Hepatocyte (in vitro differentiated cells): ENCODE measurements at regions not wholly inside any gene's neighbourhood (a gene's known extent, or its start where the extent isn't known, plus 50 kb on each side); places are given as distances from the start of the nearest gene placed in this dataset.

Experiments used
- DNase-seq: peaks from one replicate; pipeline ENCODE4 v3.0.0-alpha.2; 2016; ENCODE audit warnings: low spot score
- H2AFZ ChIP-seq: fragments of 200-600 bp; sonication (generic); 2 replicates; pipeline ENCODE4 v1.6.0; 2016; ENCODE audit warnings: antibody characterized with exemption, mild to moderate bottlenecking
- H3K27ac ChIP-seq: fragments of 200-600 bp; sonication (generic); 2 replicates; pipeline ENCODE4 v1.5.1; 2016; ENCODE audit warnings: mild to moderate bottlenecking
- H3K27me3 ChIP-seq: fragments of 200-600 bp; sonication (generic); 2 replicates; pipeline ENCODE4 v1.6.1; 2016
- H3K36me3 ChIP-seq: fragments of 200-600 bp; sonication (generic); replicated peaks from 2 replicates; pipeline ENCODE4 v1.5.1; 2016; ENCODE audit warnings: low read depth; ENCODE audit not compliant: insufficient read depth
- H3K4me1 ChIP-seq: fragments of 200-600 bp; sonication (generic); 2 replicates; pipeline ENCODE4 v1.5.1; 2016; ENCODE audit warnings: mild to moderate bottlenecking, moderate library complexity; ENCODE audit not compliant: insufficient read depth
- H3K4me2 ChIP-seq: fragments of 200-600 bp; sonication (generic); 2 replicates; pipeline ENCODE4 v1.6.0; 2016
- H3K4me3 ChIP-seq: fragments of 200-600 bp; sonication (generic); 2 replicates; pipeline ENCODE4 v1.5.1; 2016; ENCODE audit warnings: mild to moderate bottlenecking
- H3K79me2 ChIP-seq: fragments of 200-600 bp; sonication (generic); 2 replicates; pipeline ENCODE4 v1.6.0; 2017; ENCODE audit warnings: mild to moderate bottlenecking
- H3K9me2 ChIP-seq: fragments of 200-600 bp; sonication (generic); replicated peaks from 2 replicates; pipeline ENCODE4 v1.6.0; 2017; ENCODE audit warnings: mild to moderate bottlenecking; ENCODE audit not compliant: insufficient read depth
- H3K9me3 ChIP-seq: fragments of 200-600 bp; sonication (generic); 2 replicates; pipeline ENCODE4 v1.5.1; 2016; ENCODE audit warnings: low read depth, mild to moderate bottlenecking
- H4K20me1 ChIP-seq: fragments of 200-600 bp; sonication (generic); 2 replicates; pipeline ENCODE4 v1.6.0; 2016; ENCODE audit warnings: mild to moderate bottlenecking; ENCODE audit not compliant: insufficient read depth, poor library complexity, severe bottlenecking
- EZH2 ChIP-seq: fragments of 200-600 bp; sonication (generic); IDR thresholded peaks from 2 replicates; pipeline ENCODE4 v1.6.1; 2016; ENCODE audit warnings: antibody characterized with exemption, mild to moderate bottlenecking, borderline replicate concordance
- EZH2phosphoT487 ChIP-seq: fragments of 200-600 bp; sonication (generic); IDR thresholded peaks from one replicate; pipeline ENCODE4 v1.6.1; 2018; ENCODE audit warnings: antibody characterized with exemption, mild to moderate bottlenecking, low read depth, moderate library complexity; ENCODE audit not compliant: unreplicated experiment, severe bottlenecking
- WGBS: methylation state at CpG from one replicate; pipeline ENCODE4 v1.1.6; 2016; ENCODE audit warnings: low lambda C conversion rate; ENCODE audit errors: missing lambda C conversion rate; 5-methylcytosine and 5-hydroxymethylcytosine counted together
- TF ChIP-seq, protein P1 (sequence below): fragments of 200-600 bp; sonication (generic); IDR thresholded peaks from 2 replicates; pipeline ENCODE4 v1.5.1; 2016; ENCODE audit warnings: antibody characterized with exemption, mild to moderate bottlenecking; ENCODE audit not compliant: poor library complexity

DNA sequence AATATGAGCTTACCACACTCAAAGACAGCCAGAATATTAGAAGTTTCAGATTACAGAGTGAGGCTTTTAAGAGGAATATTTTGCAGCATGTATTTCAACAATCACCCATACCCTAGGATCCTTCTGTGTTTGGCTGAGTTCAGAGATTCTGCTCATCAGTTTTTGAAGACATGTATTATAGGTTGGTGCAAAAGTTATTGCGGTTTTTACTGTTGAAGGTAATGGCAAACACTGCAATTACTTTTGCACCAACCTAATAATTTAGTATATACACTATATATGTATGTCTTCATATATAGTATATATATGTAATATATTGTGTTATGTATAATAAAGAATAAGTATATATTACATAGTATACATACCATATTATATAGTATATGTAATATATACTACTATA lies 435.1 kb downstream of the IRS2 start:
- Histone ChIP-seq H3K79me2 (no peaks in the 10 kb centered on the region), H4K20me1 (no peaks in the 10 kb centered on the region), H2AFZ (no peak overlapping the region), H3K27ac (no peak overlapping the region), H3K4me2 (no peak overlapping the region), H3K4me3 (no peak overlapping the region), H3K4me1 (no peaks in the 10 kb centered on the region), H3K9me2 (no peaks in the 10 kb centered on the region), H3K27me3 (no peaks in the 10 kb centered on the region), H3K36me3 (no peaks in the 10 kb centered on the region), H3K9me3 (no peaks in the 10 kb centered on the region)
- no peak for DNase-seq
- TF ChIP-seq, protein P1, sequence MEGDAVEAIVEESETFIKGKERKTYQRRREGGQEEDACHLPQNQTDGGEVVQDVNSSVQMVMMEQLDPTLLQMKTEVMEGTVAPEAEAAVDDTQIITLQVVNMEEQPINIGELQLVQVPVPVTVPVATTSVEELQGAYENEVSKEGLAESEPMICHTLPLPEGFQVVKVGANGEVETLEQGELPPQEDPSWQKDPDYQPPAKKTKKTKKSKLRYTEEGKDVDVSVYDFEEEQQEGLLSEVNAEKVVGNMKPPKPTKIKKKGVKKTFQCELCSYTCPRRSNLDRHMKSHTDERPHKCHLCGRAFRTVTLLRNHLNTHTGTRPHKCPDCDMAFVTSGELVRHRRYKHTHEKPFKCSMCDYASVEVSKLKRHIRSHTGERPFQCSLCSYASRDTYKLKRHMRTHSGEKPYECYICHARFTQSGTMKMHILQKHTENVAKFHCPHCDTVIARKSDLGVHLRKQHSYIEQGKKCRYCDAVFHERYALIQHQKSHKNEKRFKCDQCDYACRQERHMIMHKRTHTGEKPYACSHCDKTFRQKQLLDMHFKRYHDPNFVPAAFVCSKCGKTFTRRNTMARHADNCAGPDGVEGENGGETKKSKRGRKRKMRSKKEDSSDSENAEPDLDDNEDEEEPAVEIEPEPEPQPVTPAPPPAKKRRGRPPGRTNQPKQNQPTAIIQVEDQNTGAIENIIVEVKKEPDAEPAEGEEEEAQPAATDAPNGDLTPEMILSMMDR = no peak
- TF ChIP-seq EZH2phosphoT487 (no peak), EZH2 (no peak)
- 97% methylated on average over 1 of the region's 1 CpG for WGBS

DNA sequence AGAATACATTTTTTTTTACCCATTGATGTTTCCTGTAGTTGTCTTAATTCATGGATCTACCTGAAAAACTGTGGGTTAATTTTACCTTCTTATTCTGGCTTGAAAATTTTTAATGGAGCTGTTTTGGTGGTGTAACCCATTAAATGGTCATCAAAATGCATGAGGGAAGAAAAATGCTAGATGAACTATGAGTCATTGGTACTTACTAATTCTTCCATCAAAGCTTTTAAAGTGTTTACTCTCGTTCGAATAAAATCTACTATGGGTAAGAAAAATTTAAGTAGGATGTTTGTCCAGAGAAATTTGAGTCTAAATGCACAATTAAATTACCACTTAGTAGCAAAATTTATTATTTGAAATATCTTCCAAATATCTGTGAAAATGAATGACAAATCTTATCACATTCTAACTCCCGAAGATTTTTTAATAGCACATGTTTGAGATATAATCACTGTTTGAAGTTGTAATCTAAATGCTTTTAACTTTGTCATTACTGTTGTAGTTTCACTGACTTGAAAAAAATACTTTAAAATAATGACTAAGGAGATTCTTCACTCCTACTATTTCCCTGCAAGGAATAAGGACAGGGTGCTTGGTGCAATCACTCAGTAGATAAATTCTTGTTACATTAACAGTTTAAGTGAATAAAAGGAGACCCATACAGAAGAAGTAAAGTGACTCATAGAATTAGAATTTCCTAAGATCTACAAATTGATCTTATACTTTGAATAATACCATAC lies 437.7 kb downstream of the IRS2 start:
- H3K4me3 ChIP-seq = no peak overlapping the region
- no peaks in the 10 kb centered on the region for H3K27me3 ChIP-seq
- H4K20me1 ChIP-seq = no peaks in the 10 kb centered on the region
- H3K79me2 ChIP-seq = no peaks in the 10 kb centered on the region
- H3K4me2 ChIP-seq = no peak overlapping the region
- no peaks in the 10 kb centered on the region for H3K36me3 ChIP-seq
- DNase-seq = no peak
- H3K9me2 ChIP-seq = no peaks in the 10 kb centered on the region
- no peak overlapping the region for H2AFZ ChIP-seq
- H3K4me1 ChIP-seq = no peaks in the 10 kb centered on the region
- H3K9me3 ChIP-seq = no peaks in the 10 kb centered on the region
- TF ChIP-seq, protein P1 = no peak
- TF ChIP-seq EZH2phosphoT487 (no peak), EZH2 (no peak)
- WGBS = 82% methylated on average over 3 of the region's 3 CpGs
- no peak overlapping the region for H3K27ac ChIP-seq

DNA sequence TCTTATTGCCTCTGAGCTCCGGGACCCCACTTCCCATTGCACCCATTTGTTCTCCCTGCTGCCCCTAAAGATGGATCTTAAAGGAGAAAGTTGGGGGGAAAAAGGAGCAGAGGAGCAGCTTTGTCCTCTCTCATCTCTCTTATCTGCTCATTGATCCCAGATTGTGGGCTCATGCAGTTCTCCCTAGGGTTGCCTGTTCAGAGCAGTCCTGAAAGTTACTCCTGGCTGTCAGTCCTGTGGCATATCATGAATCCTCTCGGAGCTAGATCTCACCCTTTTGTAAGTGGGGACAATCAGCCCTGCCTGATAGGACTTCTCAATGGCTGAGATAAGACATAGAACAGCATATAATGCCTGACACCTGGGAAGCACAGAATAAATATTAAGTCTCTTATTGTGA lies 440.3 kb downstream of the IRS2 start:
- no peaks in the 10 kb centered on the region for H3K9me3 ChIP-seq
- no peak overlapping the region for H2AFZ ChIP-seq
- no peaks in the 10 kb centered on the region for H3K9me2 ChIP-seq
- no peaks in the 10 kb centered on the region for H3K27me3 ChIP-seq
- no peak for DNase-seq
- no peaks in the 10 kb centered on the region for H3K4me1 ChIP-seq
- no peaks in the 10 kb centered on the region for H3K79me2 ChIP-seq
- no peaks in the 10 kb centered on the region for H3K36me3 ChIP-seq
- TF ChIP-seq EZH2 = no peak
- TF ChIP-seq, protein P1 = no peak
- no peak for TF ChIP-seq EZH2phosphoT487
- H3K27ac ChIP-seq = no peak overlapping the region
- no peak overlapping the region for H3K4me3 ChIP-seq
- no peak overlapping the region for H3K4me2 ChIP-seq
- 81% methylated on average over 2 of the region's 2 CpGs for WGBS
- H4K20me1 ChIP-seq = no peaks in the 10 kb centered on the region
